HepG2 (cell line): ENCODE measurements at regions not wholly inside any gene's neighbourhood (a gene's known extent, or its start where the extent isn't known, plus 50 kb on each side); places are given as distances from the start of the nearest gene placed in this dataset.

Experiments
- ARHGAP35 ChIP-seq: sonication (generic); formaldehyde crosslinking; IDR thresholded peaks from 2 replicates; pipeline ENCODE4 v1.9.0; 2022; ENCODE audit warnings: mild to moderate bottlenecking, inconsistent platforms, moderate library complexity, missing genetic modification reagents, borderline replicate concordance
- BRCA1 ChIP-seq: sonication (generic); formaldehyde crosslinking; IDR thresholded peaks from 2 replicates; pipeline ENCODE4 v1.4.0; 2020; ENCODE audit warnings: missing genetic modification reagents
- FOXA3 ChIP-seq: IDR thresholded peaks from 2 replicates; pipeline ENCODE4 v1.6.1; 2016; ENCODE audit warnings: missing genetic modification reagents, missing compliant biosample characterization
- MAF1 ChIP-seq: sonication (generic); formaldehyde crosslinking; IDR thresholded peaks from 2 replicates; pipeline ENCODE4 v1.5.0; 2020; ENCODE audit warnings: missing genetic modification reagents, borderline replicate concordance
- MTF2 ChIP-seq: sonication (generic); formaldehyde crosslinking; IDR thresholded peaks from 2 replicates; pipeline ENCODE4 v1.5.0; 2020; ENCODE audit warnings: missing genetic modification reagents, borderline replicate concordance
- NCOA2 ChIP-seq: sonication (generic); formaldehyde crosslinking; IDR thresholded peaks from 2 replicates; pipeline ENCODE4 v1.8.0; 2022; ENCODE audit warnings: inconsistent platforms
- RARA ChIP-seq: IDR thresholded peaks from 2 replicates; pipeline ENCODE4 v1.6.1; 2016; ENCODE audit warnings: missing genetic modification reagents, missing compliant biosample characterization
- SALL1 ChIP-seq: sonication (generic); formaldehyde crosslinking; IDR thresholded peaks from 2 replicates; pipeline ENCODE4 v1.8.0; 2022; ENCODE audit warnings: mild to moderate bottlenecking, missing genetic modification reagents
- SIX1 ChIP-seq: sonication (generic); formaldehyde crosslinking; IDR thresholded peaks from 2 replicates; pipeline ENCODE4 v1.4.0; 2020; ENCODE audit warnings: missing genetic modification reagents, borderline replicate concordance
- SMC3 ChIP-seq: IDR thresholded peaks from 2 replicates; pipeline ENCODE4 v1.6.1; 2011; ENCODE audit warnings: low read length, improper control_type of control experiment
- THAP11 ChIP-seq: IDR thresholded peaks from 2 replicates; pipeline ENCODE4 v1.6.1; 2016; ENCODE audit warnings: missing biosample characterization, missing genetic modification reagents
- ZFP36 ChIP-seq: fragments of 150-350 bp; IDR thresholded peaks from 2 replicates; pipeline ENCODE4 v1.6.1; 2018; ENCODE audit warnings: borderline replicate concordance, low read length, low read depth; ENCODE audit not compliant: partially characterized antibody
- ZNF160 ChIP-seq: sonication (generic); formaldehyde crosslinking; IDR thresholded peaks from 2 replicates; pipeline ENCODE4 v1.8.0; 2022; ENCODE audit warnings: mild to moderate bottlenecking, inconsistent platforms, missing genetic modification reagents
- ZNF232 ChIP-seq: sonication (generic); formaldehyde crosslinking; IDR thresholded peaks from 2 replicates; pipeline ENCODE4 v1.4.0; 2020; ENCODE audit warnings: missing genetic modification reagents, borderline replicate concordance
- ZNF567 ChIP-seq: sonication (generic); formaldehyde crosslinking; IDR thresholded peaks from 2 replicates; pipeline ENCODE4 v1.8.1; 2023; ENCODE audit warnings: mild to moderate bottlenecking, missing genetic modification reagents, borderline replicate concordance
- TF ChIP-seq, protein P1 (sequence below): sonication (generic); formaldehyde crosslinking; IDR thresholded peaks from 2 replicates; pipeline ENCODE4 v1.5.0; 2020; ENCODE audit warnings: mild to moderate bottlenecking, missing genetic modification reagents, borderline replicate concordance
- TF ChIP-seq, protein P2 (sequence below): sonication (generic); formaldehyde crosslinking; IDR thresholded peaks from 2 replicates; pipeline ENCODE4 v1.5.1; 2020; ENCODE audit warnings: mild to moderate bottlenecking, missing genetic modification reagents, moderate library complexity
- TF ChIP-seq, protein P3 (sequence below): sonication (generic); formaldehyde crosslinking; conservative IDR thresholded peaks from 2 replicates; pipeline ENCODE4 v1.8.1; 2023; ENCODE audit warnings: missing genetic modification reagents
- TF ChIP-seq, protein P4 (sequence below): sonication (generic); formaldehyde crosslinking; IDR thresholded peaks from 2 replicates; pipeline ENCODE4 v1.9.0; 2021; ENCODE audit warnings: missing genetic modification reagents, mild to moderate bottlenecking, borderline replicate concordance

DNA sequence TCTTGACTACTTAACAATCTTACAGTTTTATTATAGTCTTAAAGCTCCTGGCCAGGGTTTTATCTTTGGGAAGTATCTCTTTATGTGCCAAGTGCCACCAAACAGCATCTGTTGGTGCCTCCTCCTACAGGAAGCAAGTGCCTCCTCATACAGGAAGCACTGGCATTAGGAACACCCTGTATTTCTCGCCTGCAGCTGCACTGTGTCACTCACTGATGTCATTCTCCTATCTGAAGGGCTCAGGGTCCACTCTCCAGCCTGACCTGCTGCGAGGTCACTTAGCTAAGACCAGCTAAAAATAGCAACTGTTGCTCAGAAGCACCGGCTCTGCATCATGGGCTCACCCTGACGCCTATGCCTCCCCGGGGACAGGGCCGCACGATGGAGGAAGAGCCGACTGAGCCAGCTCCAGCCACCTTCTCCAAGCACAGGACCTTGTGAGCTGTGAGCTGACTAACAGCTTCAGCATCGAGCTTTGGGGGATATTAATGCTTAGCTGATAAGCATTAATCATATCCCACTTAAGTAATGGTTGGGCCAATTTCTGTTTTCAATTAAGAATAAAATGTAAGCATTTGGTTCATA, 66.3 kb upstream of the CD93 start (continued):
- TF ChIP-seq FOXA3 (CRISPR knock-in tag) (peak; percentile 79), THAP11 (CRISPR knock-in tag) (peak; percentile 76), RARA (CRISPR knock-in tag) (peak; percentile 97), SIX1 (CRISPR knock-in tag) (0 out of 2 replicates have a peak, but pooled peaks have one; percentile 17), MTF2 (CRISPR knock-in tag) (no peak), ARHGAP35 (CRISPR knock-in tag) (no peak), ZNF232 (0 out of 2 replicates have a peak, but pooled peaks have one; percentile 31), ZFP36 (peak; percentile 92), MAF1 (CRISPR knock-in tag) (no peak), ZNF160 (CRISPR knock-in tag) (0 out of 2 replicates have a peak, but pooled peaks have one; percentile 43), ZNF567 (CRISPR knock-in tag) (no peak), SALL1 (CRISPR knock-in tag) (peak; percentile 78), BRCA1 (no peak; the same call in 1 of the 2 replicates), NCOA2 (CRISPR knock-in tag) (peak; percentile 79), SMC3 (no peak; the same call in 1 of the 2 replicates)
- TF ChIP-seq, protein P1, sequence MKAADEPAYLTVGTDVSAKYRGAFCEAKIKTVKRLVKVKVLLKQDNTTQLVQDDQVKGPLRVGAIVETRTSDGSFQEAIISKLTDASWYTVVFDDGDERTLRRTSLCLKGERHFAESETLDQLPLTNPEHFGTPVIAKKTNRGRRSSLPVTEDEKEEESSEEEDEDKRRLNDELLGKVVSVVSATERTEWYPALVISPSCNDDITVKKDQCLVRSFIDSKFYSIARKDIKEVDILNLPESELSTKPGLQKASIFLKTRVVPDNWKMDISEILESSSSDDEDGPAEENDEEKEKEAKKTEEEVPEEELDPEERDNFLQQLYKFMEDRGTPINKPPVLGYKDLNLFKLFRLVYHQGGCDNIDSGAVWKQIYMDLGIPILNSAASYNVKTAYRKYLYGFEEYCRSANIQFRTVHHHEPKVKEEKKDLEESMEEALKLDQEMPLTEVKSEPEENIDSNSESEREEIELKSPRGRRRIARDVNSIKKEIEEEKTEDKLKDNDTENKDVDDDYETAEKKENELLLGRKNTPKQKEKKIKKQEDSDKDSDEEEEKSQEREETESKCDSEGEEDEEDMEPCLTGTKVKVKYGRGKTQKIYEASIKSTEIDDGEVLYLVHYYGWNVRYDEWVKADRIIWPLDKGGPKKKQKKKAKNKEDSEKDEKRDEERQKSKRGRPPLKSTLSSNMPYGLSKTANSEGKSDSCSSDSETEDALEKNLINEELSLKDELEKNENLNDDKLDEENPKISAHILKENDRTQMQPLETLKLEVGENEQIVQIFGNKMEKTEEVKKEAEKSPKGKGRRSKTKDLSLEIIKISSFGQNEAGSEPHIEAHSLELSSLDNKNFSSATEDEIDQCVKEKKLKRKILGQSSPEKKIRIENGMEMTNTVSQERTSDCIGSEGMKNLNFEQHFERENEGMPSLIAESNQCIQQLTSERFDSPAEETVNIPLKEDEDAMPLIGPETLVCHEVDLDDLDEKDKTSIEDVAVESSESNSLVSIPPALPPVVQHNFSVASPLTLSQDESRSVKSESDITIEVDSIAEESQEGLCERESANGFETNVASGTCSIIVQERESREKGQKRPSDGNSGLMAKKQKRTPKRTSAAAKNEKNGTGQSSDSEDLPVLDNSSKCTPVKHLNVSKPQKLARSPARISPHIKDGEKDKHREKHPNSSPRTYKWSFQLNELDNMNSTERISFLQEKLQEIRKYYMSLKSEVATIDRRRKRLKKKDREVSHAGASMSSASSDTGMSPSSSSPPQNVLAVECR (CRISPR knock-in tag): peak; percentile 45; the same call in 1 of the 2 replicates
- TF ChIP-seq, protein P2, sequence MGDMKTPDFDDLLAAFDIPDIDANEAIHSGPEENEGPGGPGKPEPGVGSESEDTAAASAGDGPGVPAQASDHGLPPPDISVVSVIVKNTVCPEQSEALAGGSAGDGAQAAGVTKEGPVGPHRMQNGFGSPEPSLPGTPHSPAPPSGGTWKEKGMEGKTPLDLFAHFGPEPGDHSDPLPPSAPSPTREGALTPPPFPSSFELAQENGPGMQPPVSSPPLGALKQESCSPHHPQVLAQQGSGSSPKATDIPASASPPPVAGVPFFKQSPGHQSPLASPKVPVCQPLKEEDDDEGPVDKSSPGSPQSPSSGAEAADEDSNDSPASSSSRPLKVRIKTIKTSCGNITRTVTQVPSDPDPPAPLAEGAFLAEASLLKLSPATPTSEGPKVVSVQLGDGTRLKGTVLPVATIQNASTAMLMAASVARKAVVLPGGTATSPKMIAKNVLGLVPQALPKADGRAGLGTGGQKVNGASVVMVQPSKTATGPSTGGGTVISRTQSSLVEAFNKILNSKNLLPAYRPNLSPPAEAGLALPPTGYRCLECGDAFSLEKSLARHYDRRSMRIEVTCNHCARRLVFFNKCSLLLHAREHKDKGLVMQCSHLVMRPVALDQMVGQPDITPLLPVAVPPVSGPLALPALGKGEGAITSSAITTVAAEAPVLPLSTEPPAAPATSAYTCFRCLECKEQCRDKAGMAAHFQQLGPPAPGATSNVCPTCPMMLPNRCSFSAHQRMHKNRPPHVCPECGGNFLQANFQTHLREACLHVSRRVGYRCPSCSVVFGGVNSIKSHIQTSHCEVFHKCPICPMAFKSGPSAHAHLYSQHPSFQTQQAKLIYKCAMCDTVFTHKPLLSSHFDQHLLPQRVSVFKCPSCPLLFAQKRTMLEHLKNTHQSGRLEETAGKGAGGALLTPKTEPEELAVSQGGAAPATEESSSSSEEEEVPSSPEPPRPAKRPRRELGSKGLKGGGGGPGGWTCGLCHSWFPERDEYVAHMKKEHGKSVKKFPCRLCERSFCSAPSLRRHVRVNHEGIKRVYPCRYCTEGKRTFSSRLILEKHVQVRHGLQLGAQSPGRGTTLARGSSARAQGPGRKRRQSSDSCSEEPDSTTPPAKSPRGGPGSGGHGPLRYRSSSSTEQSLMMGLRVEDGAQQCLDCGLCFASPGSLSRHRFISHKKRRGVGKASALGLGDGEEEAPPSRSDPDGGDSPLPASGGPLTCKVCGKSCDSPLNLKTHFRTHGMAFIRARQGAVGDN (CRISPR knock-in tag): peak; percentile 84
- TF ChIP-seq, protein P3, sequence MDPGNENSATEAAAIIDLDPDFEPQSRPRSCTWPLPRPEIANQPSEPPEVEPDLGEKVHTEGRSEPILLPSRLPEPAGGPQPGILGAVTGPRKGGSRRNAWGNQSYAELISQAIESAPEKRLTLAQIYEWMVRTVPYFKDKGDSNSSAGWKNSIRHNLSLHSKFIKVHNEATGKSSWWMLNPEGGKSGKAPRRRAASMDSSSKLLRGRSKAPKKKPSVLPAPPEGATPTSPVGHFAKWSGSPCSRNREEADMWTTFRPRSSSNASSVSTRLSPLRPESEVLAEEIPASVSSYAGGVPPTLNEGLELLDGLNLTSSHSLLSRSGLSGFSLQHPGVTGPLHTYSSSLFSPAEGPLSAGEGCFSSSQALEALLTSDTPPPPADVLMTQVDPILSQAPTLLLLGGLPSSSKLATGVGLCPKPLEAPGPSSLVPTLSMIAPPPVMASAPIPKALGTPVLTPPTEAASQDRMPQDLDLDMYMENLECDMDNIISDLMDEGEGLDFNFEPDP (CRISPR knock-in tag): no peak
- TF ChIP-seq, protein P4, sequence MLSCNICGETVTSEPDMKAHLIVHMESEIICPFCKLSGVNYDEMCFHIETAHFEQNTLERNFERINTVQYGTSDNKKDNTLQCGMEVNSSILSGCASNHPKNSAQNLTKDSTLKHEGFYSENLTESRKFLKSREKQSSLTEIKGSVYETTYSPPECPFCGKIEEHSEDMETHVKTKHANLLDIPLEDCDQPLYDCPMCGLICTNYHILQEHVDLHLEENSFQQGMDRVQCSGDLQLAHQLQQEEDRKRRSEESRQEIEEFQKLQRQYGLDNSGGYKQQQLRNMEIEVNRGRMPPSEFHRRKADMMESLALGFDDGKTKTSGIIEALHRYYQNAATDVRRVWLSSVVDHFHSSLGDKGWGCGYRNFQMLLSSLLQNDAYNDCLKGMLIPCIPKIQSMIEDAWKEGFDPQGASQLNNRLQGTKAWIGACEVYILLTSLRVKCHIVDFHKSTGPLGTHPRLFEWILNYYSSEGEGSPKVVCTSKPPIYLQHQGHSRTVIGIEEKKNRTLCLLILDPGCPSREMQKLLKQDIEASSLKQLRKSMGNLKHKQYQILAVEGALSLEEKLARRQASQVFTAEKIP (CRISPR knock-in tag): no peak
